Psoas muscle (tissue), 7 donors: ENCODE measurements at regions not wholly inside any gene's neighbourhood (a gene's known extent, or its start where the extent isn't known, plus 50 kb on each side); places are given as distances from the start of the nearest gene placed in this dataset.

Source experiments
- ATAC-seq, 4 donors: fragments of 200-7000 bp; cut with Tn5 transposase; one replicate each; pipeline ENCODE4 v1.9.1; 2020; ENCODE audit warnings: moderate library complexity in 3 of 4, mild to moderate bottlenecking in 2 of 4
- DNase-seq, 2 donors: peaks; one replicate each; pipeline ENCODE4 v3.0.0-alpha.2; 2020
- H3K27ac ChIP-seq: fragments of 200-600 bp; one replicate; pipeline ENCODE4 v1.8.0; 2022
- H3K27me3 ChIP-seq, 3 donors: fragments of 200-600 bp in 1 of 3; one replicate each; pipeline versions ENCODE4 v1.6.1 to v1.8.0; 2013 to 2022; ENCODE audit warnings: low read length in 2 of 3, mild to moderate bottlenecking in 2 of 3, moderate library complexity in 1 of 3; ENCODE audit not compliant: insufficient read depth in 3 of 3
- H3K36me3 ChIP-seq, 2 donors: fragments of 200-600 bp in 1 of 2; one replicate each; pipeline versions ENCODE4 v1.6.1 to v1.8.0; 2013 to 2022; ENCODE audit warnings: low read depth in 1 of 2, mild to moderate bottlenecking in 1 of 2, moderate library complexity in 1 of 2; ENCODE audit not compliant: insufficient read depth in 1 of 2
- H3K4me1 ChIP-seq: fragments of 200-600 bp; one replicate; pipeline ENCODE4 v1.8.0; 2022
- H3K4me3 ChIP-seq: fragments of 200-600 bp; one replicate; pipeline ENCODE4 v1.8.0; 2022; ENCODE audit warnings: mild to moderate bottlenecking
- H3K9me3 ChIP-seq: fragments of 200-600 bp; one replicate; pipeline ENCODE4 v1.8.0; 2022
- CTCF ChIP-seq: fragments of 200-600 bp; IDR thresholded peaks from one replicate; pipeline ENCODE4 v1.8.0; 2022; ENCODE audit warnings: antibody characterized with exemption
- WGBS, 3 donors: extraction: QIAGEN DNeasy Blood & Tissue Kit; methylation state at CpG; one replicate each; pipeline versions ENCODE4 v1.1.6 to v1.1.7; 2013; 5-methylcytosine and 5-hydroxymethylcytosine counted together
- intact Hi-C, 2 donors: fragments of 100-400 bp; cut with DNase I; formaldehyde crosslinking; loops; one replicate each; pipeline versions ENCODE4 v1.11.0 to v1.14.2; 2022
- donor health status: healthy with polysubstance abuse.
- donor health status: DM: no; HTN: no; CAD: no; lungs with moderate emphysema.
- donor health status: Bipolar disorder and iron deficiency.
- donor health status: healthy.
- donor health status: DM: yes; HTN: yes; CAD: no.
- donor health status: DM: no; HTN: no; CAD: no.
- donor health status: DM: yes; HTN: yes; CAD: no.

GRCh38 chr2:111654829-111655228 lies 229.2 kb downstream of the ANAPC1 start:
- DNase-seq (no peak), ATAC-seq (no peak)
- no peak for TF ChIP-seq CTCF
- intact Hi-C loops, result no loop called here
- H3K27me3 ChIP-seq, result no peaks in the 10 kb centered on the region
- H3K4me1 ChIP-seq, result peaks cover 10% of the 10 kb centered on the region
- H3K9me3 ChIP-seq, result no peaks in the 10 kb centered on the region
- H3K36me3 ChIP-seq, result no peaks in the 10 kb centered on the region
- no peak overlapping the region for H3K27ac ChIP-seq
- 84 to 93% (median 87%) methylated on average over 5 of the region's 5 CpGs for WGBS, 3 donors
- H3K4me3 ChIP-seq, result no peak overlapping the region

DNA sequence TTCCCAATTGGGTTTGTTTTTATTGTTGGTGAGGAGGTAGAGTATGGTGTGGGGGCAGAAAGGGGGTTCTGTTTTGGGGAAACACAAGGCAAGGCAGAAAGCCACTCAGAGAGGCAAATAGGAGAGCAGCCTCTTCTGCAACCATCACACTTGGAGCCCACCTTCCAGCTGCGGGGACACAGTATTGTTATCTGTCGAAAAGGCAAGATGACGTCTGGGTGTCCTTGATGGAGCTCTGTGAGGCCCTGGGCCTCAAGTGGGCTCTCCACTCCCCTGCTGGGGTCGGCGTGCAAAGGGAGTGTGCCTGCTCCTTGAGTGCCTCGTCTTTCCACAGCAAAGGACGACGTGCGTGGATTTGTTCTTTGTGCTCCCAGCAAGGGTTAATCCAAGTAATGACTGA lies 227.6 kb downstream of the ANAPC1 start:
- no peaks in the 10 kb centered on the region for H3K9me3 ChIP-seq
- peaks cover 12% of the 10 kb centered on the region for H3K4me1 ChIP-seq
- intact Hi-C loops, result no loop called here
- ATAC-seq (no peak), DNase-seq (no peak)
- 92 to 97% (median 95%) methylated on average over 9 of the region's 9 CpGs for WGBS, 3 donors
- no peaks in the 10 kb centered on the region for H3K36me3 ChIP-seq
- no peak overlapping the region for H3K27ac ChIP-seq
- no peaks in the 10 kb centered on the region for H3K27me3 ChIP-seq
- H3K4me3 ChIP-seq, result no peak overlapping the region
- no peak for TF ChIP-seq CTCF

DNA sequence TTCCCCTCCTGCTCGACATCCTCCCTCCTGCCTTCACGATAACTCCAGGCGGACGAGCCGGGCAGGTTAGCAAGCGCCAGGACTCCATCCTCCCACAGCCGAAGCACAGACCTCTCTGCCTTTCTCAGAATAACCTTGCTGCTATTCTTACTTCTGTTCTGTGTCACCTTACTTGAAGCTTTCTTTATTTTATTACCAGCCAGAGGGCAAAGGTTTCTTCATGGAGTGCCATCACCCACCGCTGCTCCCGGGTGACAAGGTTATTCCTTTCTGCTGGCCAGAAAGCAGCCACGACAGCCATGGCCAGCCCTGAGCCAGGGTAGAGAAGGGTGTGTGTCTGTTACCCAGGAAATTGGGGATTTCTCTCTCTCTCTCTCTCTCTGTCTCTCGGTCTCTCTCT lies 227.1 kb downstream of the ANAPC1 start:
- no peaks in the 10 kb centered on the region for H3K27me3 ChIP-seq
- intact Hi-C loops, result no loop called here

DNA sequence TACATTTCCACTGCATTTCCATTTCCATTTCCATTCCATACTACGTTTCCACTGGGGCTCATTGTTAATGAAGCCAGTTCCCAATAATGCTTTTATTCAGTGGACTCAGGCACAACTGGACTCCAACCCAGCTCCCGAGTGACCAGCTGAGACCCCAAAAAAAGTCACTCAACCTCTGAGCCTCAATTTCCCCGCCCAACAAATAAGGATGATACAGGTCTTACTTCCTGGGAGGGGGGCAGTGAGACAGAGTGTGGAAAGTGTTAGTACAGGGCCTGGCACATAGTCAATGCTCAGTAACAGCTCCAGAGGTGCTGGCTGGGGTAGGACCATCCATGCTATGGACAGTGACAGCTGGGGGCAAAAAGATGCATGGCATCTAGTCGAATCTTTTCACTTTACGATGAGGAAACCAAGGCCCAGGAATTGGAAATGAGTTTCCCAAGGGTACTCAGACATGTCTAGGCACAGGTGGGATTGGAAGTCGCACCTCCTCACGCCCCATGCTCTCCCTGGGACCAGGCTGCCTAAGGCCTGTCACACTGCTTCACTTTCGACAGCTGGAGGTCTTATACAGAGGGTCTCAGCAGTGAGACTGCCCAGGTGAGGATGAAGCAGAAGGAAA lies 226.5 kb downstream of the ANAPC1 start:
- Histone ChIP-seq H3K36me3 (no peaks in the 10 kb centered on the region), H3K27me3 (no peaks in the 10 kb centered on the region), H3K27ac (no peak overlapping the region), H3K4me3 (no peak overlapping the region), H3K4me1 (peaks cover 12% of the 10 kb centered on the region), H3K9me3 (no peaks in the 10 kb centered on the region)
- no peak for ATAC-seq
- no peak for TF ChIP-seq CTCF
- WGBS, 3 donors, result 87 to 90% (median 88%) methylated on average over 8 of the region's 8 CpGs
- intact Hi-C loops, result no loop called here
- no peak for DNase-seq

More for the DNA sequence above, 227.1 kb downstream of the ANAPC1 start:
- H3K4me3 ChIP-seq, result no peak overlapping the region
- ATAC-seq (no peak), DNase-seq (no peak)
- no peaks in the 10 kb centered on the region for H3K9me3 ChIP-seq
- no peaks in the 10 kb centered on the region for H3K36me3 ChIP-seq
- WGBS, 3 donors, result 79 to 87% (median 86%) methylated on average over 11 of the region's 11 CpGs
- H3K4me1 ChIP-seq, result peaks cover 12% of the 10 kb centered on the region
- H3K27ac ChIP-seq, result no peak overlapping the region
- TF ChIP-seq CTCF, result no peak
